Liver (tissue), 7 donors: ENCODE measurements at regions not wholly inside any gene's neighbourhood (a gene's known extent, or its start where the extent isn't known, plus 50 kb on each side); places are given as distances from the start of the nearest gene placed in this dataset.

Source experiments
- DNase-seq: peaks from one replicate; pipeline ENCODE4 v3.0.0-alpha.2; 2017; ENCODE audit warnings: low spot score
- H3K27ac ChIP-seq, 2 donors: one replicate each; pipeline ENCODE4 v1.7.0; 2013; ENCODE audit warnings: inconsistent platforms in 2 of 2, low read length in 2 of 2, control low read depth in 1 of 2, low read depth in 1 of 2, mild to moderate bottlenecking in 1 of 2
- H3K27me3 ChIP-seq, 4 donors: one replicate each; pipeline versions ENCODE4 v1.6.1 to v1.7.0; 2013; ENCODE audit warnings: low read length in 3 of 4, inconsistent platforms in 1 of 4, mild to moderate bottlenecking in 1 of 4, moderate library complexity in 1 of 4; ENCODE audit not compliant: control insufficient read depth in 4 of 4, insufficient read depth in 4 of 4
- H3K36me3 ChIP-seq, 4 donors: one replicate each; pipeline versions ENCODE4 v1.6.1 to v1.7.0; 2013; ENCODE audit warnings: low read length in 3 of 4, mild to moderate bottlenecking in 3 of 4, low read depth in 1 of 4, moderate library complexity in 1 of 4; ENCODE audit not compliant: control insufficient read depth in 4 of 4, insufficient read depth in 3 of 4
- H3K4me1 ChIP-seq, 4 donors: one replicate each; pipeline versions ENCODE4 v1.6.1 to v1.7.0; 2013; ENCODE audit warnings: low read length in 3 of 4, mild to moderate bottlenecking in 3 of 4, moderate library complexity in 1 of 4; ENCODE audit not compliant: control insufficient read depth in 4 of 4, insufficient read depth in 4 of 4
- H3K4me3 ChIP-seq, 3 donors: one replicate each; pipeline versions ENCODE4 v1.6.1 to v1.7.0; 2013; ENCODE audit warnings: low read length in 3 of 3, control low read depth in 1 of 3, low read depth in 1 of 3, mild to moderate bottlenecking in 1 of 3
- H3K9ac ChIP-seq, 2 donors: one replicate each; pipeline ENCODE4 v1.7.0; 2013; ENCODE audit warnings: low read length in 2 of 2, mild to moderate bottlenecking in 2 of 2, moderate library complexity in 2 of 2, control low read depth in 1 of 2, low read depth in 1 of 2
- H3K9me3 ChIP-seq, 4 donors: one replicate each; pipeline versions ENCODE4 v1.6.1 to v1.7.0; 2013; ENCODE audit warnings: low read length in 3 of 4; ENCODE audit not compliant: control insufficient read depth in 4 of 4
- ATF3 ChIP-seq: IDR thresholded peaks from 2 replicates; pipeline ENCODE4 v1.6.1; 2016; ENCODE audit warnings: antibody characterized with exemption
- EGR1 ChIP-seq, 2 donors: IDR thresholded peaks; 2 replicates each; pipeline ENCODE4 v1.6.1; 2016 to 2018; ENCODE audit warnings: antibody characterized with exemption in 2 of 2, low read depth in 2 of 2
- FOXA1 ChIP-seq: IDR thresholded peaks from 2 replicates; pipeline ENCODE4 v1.6.1; 2016; ENCODE audit warnings: antibody characterized with exemption
- FOXA2 ChIP-seq: IDR thresholded peaks from 2 replicates; pipeline ENCODE4 v1.6.1; 2016; ENCODE audit warnings: antibody characterized with exemption
- HNF4G ChIP-seq: IDR thresholded peaks from 2 replicates; pipeline ENCODE4 v1.6.1; 2016; ENCODE audit warnings: antibody characterized with exemption
- MAX ChIP-seq: IDR thresholded peaks from 2 replicates; pipeline ENCODE4 v1.6.1; 2016; ENCODE audit warnings: antibody characterized with exemption
- REST ChIP-seq: IDR thresholded peaks from 2 replicates; pipeline ENCODE4 v1.6.1; 2016; ENCODE audit warnings: antibody characterized with exemption, mild to moderate bottlenecking
- RXRA ChIP-seq, 2 donors: IDR thresholded peaks; 2 replicates each; pipeline ENCODE4 v1.6.1; 2017 to 2018; ENCODE audit warnings: antibody characterized with exemption in 2 of 2, mild to moderate bottlenecking in 1 of 2
- TAF1 ChIP-seq: conservative IDR thresholded peaks from 2 replicates; pipeline ENCODE4 v1.6.1; 2016; ENCODE audit warnings: antibody characterized with exemption, mild to moderate bottlenecking
- YY1 ChIP-seq: IDR thresholded peaks from 2 replicates; pipeline ENCODE4 v1.6.1; 2016; ENCODE audit warnings: antibody characterized with exemption, mild to moderate bottlenecking
- ZBTB33 ChIP-seq: IDR thresholded peaks from 2 replicates; pipeline ENCODE4 v1.6.1; 2016; ENCODE audit warnings: antibody characterized with exemption
- whole genome bisulfite sequencing: extraction: QIAGEN DNeasy Blood & Tissue Kit; methylation state at CpG from one replicate; pipeline ENCODE4 v1.1.7; 2013; 5-methylcytosine and 5-hydroxymethylcytosine counted together
- donor health status: healthy.
- donor health status: healthy.
- donor health status: healthy.
- donor health status: healthy.

GRCh38 chr10:117726596-117727295 is 184.2 kb downstream of the EMX2 start:
- Histone ChIP-seq H3K4me3 (no peak overlapping the region), H3K9ac (no peak overlapping the region), H3K36me3 (no peaks in the 10 kb centered on the region), H3K27me3 (peaks cover 0 to 3% (median 3%) of the 10 kb centered on the region in 4 donors), H3K4me1 (no peaks in the 10 kb centered on the region), H3K27ac (no peak overlapping the region), H3K9me3 (no peaks in the 10 kb centered on the region)
- 73% methylated on average over 2 of the region's 2 CpGs for WGBS
- TF ChIP-seq HNF4G: no peak
- TF ChIP-seq TAF1: no peak
- TF ChIP-seq ZBTB33: no peak
- no peak for TF ChIP-seq REST
- TF ChIP-seq MAX: no peak
- no peak for TF ChIP-seq RXRA (IDR thresholded peaks at IDR 0.05)
- TF ChIP-seq FOXA1: no peak
- TF ChIP-seq ATF3: no peak
- TF ChIP-seq FOXA2: no peak
- no peak for TF ChIP-seq EGR1 (IDR thresholded peaks at IDR 0.05; ENCODE audit: low read depth in 2 of 2)
- TF ChIP-seq YY1: no peak
- no peak for DNase-seq

- Histone ChIP-seq H3K27ac (no peak overlapping the region), H3K9me3 (no peaks in the 10 kb centered on the region), H3K27me3 (peaks cover 0 to 3% (median 2%) of the 10 kb centered on the region in 4 donors), H3K4me3 (no peak overlapping the region), H3K36me3 (no peaks in the 10 kb centered on the region), H3K4me1 (no peaks in the 10 kb centered on the region), H3K9ac (no peak overlapping the region)
- no peak for TF ChIP-seq REST
- WGBS: 77% methylated on average over 4 of the region's 4 CpGs
- DNase-seq: no peak
Observed at GRCh38 chr10:117727421-117727820, 184.9 kb downstream of the EMX2 start.
